Middle frontal gyrus (tissue), 1 donor: ENCODE measurements at regions not wholly inside any gene's neighbourhood (a gene's known extent, or its start where the extent isn't known, plus 50 kb on each side); places are given as distances from the start of the nearest gene placed in this dataset.

ENCODE experiments used
- DNase-seq: peaks from one replicate; pipeline ENCODE4 v3.0.0-alpha.2; 2015; ENCODE audit warnings: low spot score; ENCODE audit errors: extremely low spot score

DNA sequence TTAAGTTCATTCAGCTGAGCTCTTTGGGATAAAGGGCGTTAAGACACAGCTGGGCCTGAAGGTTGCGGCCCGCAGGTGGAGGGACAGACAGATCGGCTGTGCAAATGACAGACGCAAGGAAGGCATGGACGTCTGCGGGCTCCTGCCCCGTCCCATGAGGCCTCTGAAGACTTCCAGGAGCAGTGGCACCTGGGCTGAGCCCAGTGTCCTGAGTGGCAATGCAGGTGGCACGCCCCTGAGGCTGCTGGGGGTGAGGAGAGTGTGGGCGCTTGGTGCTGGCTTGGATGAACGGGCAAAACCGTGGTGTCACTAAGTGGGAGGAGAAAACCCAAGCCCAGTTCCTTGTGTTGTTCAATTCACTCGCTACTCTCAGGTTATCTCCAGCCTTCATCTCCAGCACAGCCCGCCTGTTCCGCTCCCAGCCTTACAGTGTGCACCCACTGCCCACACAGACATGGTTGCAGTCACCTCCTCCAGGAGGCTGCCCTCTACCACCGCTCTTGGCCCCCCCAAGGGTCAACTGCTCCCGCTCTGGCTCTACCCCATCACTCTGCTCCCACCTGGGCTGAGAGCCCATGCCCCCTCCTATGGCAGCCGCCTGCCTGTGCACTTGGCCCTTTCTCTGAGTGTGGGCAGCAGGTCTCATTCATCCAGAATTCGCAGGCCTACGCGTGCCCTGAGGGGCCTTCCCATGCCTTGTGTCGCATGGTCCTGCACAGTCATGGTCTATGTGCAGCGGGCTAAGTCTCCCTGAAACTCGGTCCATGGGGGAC is 50.3 kb downstream of the PTGR3 start:
- DNase-seq = no peak

DNA sequence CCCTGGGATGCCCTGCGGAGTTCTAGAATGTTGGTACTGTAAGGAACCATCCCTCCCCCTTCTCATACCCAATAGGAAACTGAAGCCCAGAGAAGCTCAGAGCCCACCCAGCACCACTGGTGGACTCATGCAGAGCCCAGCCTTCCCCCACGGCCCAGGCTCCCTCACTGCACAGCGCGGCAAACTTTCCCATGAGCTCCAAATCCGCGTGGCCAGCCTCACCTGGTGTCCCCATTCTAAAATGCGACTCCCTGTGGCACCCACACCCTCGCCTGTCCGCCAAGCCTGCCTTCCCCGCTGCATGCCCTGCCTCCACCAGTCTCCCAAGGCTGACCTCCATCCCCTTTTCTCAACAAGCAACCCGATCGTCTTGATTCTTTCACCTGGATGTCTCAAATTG is 51.1 kb downstream of the PTGR3 start:
- no peak for DNase-seq

DNA sequence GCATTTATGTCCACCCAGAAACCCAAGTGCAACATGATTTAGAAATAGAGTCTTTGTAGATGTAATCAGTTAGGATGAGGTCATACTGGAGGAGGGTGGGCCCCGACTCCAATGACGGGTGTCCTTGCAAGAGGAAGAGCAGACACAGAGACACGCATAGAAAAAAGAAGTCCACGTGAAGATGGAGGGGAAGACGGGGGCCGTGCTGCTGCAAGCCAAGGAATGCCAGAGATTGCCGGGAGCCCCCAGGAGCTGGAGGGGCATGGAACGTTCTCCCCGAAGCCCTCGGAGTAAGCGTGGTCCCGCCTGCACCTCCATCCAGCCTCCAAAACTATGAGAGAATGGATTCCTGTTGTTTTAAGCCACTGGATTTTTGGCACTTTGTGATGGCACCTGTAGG is 51.6 kb downstream of the PTGR3 start:
- no peak for DNase-seq

DNA sequence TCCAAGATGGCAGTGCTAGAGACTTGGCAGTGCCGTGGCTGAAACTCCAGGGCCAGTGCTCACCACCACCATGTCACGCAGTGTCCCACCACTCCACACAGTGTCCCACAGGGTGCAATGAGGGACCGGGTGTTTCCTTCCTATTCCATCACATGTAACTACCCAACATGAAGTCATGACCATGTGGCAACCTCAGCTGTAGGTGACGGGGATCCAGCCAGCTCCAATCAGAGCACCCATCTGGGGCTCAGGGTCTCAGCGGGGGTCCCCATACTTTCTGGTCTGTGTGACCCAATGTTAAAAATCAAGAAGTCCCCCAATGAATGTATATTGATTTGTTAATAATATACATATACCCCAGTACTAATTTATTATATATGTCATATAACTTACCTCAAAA is 52.1 kb downstream of the PTGR3 start:
- no peak for DNase-seq

DNA sequence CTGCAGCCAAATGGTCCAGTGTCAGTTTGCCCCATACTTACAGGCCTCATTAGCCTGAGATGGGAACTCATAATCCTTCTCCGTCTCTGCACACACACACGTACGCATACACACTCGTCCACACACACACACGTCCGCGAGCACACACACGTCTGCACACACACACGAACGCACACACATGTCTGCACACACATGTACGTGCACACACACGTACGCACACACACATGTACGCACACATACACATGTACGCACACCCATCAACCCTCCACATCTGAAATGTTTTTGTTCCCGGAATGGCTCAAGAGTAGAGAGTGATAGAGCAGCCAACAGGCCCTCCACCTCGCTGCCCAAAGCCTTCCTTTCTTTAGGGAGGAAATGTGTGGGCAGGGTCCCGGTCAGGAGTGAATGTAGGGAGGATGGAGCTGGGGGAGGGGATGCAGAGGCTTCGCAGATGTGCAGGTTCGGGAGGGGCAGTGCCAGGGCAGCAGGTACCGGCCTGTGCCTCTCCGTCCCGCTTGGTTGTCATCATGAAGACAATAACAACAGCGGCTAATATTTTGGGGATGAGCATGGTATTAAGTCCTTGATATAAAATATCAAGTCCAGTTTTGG is 52.7 kb downstream of the PTGR3 start:
- no peak for DNase-seq

DNA sequence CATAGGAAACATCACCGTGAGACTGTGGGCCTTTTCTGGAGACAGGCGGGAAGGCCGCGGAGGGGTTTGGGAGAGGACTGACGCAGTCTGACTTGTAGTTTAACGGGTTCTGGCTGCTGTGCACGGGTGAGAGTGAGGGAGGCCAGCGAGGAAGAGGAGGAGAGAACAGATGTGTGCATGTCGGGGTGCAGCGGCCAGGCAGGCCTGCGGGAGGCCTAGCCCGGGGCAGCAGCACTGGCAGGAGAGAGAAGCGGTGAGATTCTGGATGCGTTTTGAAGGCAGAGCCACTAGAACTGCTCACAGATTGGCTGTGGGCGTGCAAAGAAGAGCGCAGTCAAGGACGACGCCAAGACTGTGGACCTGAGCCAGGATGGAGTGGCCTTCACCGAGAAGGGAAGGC is 53.9 kb downstream of the PTGR3 start:
- DNase-seq = no peak

DNA sequence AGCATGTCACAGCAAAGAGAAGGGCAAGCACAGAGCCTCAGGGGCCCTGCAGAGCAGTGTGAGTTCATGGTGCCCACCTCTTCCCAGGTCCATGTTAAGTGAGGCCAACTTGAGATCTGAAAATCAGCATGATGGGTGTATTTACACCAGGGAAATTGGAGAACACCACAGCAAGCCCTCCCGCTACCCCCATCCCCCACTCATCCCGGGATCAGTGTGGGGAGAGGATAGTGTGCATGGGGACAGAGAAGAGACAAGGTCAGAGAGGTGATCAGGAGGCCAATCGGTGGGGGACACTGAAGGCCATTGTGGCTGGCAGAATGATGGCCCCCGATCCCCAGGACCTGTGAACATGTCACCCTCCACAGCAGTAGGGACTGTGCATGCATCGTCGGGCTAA is 54.7 kb downstream of the PTGR3 start:
- DNase-seq = no peak

DNA sequence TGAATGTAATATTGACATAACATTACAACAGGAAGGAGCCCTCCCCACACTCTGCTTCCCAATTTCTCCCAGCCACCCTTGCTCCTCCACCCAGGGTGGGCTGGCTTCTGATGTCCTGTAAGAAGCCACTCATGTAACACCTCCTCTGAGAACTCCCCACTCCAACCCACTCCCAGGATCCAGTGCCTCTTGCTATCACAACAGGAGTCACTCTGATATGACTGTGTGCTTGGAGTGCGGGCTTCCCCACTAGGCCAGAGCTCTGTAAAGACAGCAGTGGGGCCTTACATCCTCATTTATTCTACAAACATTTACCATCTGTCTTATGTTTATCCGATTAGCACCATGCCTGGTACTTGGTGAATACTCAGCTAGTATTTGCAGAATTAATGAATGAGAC is 65.1 kb downstream of the PTGR3 start:
- DNase-seq = no peak

DNA sequence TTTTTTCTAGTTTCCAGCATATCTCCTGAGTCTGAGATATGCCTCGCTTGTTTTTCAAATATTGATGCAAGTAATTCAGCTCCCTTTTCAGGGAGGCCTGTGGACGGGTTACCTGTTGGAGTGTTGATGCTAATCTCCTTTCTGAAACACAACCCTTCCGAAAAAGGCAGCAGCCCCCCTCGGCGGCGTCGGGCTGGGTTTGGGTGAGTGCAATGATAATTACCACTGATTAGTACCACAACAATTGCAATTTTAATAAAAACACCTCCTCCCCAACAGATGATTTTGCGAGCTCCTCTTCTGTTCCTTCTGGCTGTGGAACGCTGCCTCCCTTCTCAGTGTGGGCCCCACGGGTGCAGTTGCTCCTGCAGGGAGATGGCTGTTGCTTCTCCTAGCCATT is 66.3 kb downstream of the PTGR3 start:
- DNase-seq = no peak

DNA sequence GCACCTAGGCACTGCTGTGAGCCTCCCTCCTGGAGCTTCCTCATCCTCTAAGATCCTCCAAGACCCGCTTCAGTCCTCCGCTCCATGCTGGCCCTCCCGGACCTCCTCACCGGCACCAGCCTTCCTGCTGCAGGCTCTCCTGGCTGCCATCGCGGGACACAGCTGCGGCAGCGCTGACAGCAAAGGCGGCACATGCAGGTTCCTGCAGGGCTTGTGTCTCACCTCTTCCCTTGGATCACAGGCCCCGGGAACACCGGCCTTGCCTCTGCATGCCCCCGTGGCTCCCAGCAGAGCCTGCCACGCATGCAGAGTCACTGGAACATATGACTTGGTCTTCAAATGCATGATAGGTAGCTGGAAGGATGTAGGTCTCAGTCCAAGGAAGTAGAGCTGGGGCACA is 67.2 kb downstream of the PTGR3 start:
- no peak for DNase-seq

DNA sequence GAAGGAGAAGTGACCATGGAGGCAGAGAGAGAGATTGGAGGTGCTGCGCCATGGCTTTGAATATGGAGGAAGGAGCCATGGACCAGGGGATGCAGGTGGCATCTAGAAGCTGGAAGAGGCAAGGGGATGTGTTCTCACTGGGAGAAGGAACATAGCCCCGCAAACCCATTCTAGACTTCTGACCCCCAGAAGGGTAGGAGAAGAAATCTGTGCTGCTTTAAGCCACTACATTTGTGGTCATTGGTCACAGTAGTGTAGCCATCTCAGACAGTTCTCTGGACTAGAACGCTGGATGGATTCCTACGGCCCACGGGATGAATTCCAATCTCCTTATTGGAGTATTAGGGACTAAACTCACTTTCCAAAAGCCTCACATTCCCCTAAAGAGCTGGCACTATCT is 67.8 kb downstream of the PTGR3 start:
- DNase-seq = no peak

DNA sequence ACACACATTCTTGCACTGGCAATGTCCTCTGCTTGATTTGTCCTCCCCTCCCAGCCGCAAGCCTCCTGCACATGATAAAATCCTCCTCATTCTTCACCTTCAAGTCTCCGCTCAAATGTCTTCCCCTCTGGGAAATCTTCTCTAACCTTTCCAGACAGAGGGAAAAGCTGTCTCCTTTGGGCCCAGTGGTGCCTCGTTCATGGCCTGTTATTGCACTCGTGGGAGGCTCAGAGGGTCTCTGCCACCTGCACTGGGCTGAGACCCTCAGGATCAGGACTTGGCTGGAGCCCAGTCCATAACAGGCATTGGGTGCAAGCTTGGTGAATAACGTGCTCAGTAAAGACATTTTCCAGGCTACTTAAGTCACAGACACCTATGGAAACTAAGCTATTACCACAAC is 68.6 kb downstream of the PTGR3 start:
- no peak for DNase-seq

DNA sequence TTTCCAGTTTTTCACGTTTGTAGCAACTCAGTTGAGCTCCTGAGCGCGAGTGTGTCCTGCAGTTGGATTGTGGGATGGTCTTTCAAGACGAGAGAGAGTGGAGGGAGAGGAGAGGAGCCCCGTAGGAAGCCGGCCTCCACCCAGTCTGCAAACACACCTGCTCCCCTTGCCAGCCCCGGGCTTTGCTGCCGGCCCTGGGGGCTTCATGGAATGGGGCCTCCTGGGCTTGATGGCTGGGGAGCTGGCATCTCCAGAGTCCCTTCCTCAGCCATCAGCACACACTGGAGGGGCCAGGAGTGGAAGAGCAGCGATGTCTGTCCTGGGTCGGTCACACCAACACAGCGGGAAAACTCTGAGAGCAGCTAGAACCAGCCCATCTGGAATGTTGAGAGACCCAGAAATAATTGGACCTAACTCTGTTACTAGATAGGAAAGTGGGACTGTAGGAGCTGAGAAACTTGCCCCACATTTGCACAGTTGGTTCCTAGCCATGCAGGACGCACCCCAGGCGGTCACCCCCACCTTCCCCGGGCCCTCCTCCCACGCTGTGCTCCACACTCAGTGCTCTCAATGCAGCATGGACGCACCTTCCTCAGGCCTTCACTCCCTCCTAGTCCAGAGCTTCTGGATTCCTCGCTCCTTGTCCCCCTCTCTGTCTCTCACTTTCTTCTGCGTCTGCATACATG is 69.6 kb downstream of the PTGR3 start:
- DNase-seq = no peak

DNA sequence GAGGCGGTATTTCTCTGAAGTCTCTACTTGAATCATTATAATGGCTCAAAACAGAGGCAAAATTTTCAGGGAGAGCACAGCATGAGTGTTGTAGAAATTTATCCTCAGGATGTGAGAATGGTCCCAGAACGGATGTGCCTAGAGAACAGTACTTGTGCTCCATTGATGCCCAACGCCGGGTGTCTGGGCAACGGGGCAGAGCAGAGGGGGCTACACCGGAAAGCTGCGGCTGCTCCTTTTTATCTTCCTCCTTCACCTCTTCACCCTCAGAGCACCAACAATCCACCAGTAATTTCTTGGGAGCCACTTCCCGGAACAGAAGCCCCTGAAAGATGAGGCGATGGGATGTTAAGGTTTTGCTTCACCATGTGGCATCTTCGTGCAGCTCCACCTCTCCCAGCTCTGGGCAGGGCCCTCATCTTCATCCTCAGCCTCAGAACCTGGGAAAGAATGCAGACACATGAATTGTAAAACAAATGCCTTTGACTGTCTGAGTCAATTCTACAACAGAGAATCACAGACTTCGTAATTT is 71.5 kb downstream of the PTGR3 start:
- DNase-seq = no peak

DNA sequence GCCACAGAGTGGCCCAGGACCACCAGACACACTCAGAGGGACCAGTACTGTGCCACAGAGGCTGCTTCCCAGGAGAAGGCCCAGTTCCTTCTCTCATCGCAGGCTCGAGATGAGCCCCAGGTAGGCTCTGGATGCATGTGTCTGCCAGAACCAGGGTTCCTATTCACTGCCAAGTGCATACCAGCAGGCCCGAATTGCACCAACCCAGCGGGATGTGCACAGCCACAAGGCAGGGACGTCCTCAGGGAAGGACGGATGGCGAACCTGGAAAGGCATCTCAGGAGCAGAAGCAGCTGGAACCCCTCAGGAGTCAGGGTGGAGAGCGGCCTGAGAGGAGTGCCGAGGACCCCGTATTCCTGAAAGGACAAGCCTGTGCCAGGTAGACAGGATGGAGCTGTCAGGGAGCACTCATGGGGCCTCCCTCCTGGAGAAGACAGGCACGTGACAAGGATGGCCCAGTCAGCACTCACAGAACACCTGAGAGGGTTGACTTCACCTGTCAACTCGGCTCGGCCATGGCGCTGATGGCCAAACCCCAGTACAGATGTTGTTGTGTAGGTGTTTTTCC is 73.7 kb downstream of the PTGR3 start:
- DNase-seq = no peak

DNA sequence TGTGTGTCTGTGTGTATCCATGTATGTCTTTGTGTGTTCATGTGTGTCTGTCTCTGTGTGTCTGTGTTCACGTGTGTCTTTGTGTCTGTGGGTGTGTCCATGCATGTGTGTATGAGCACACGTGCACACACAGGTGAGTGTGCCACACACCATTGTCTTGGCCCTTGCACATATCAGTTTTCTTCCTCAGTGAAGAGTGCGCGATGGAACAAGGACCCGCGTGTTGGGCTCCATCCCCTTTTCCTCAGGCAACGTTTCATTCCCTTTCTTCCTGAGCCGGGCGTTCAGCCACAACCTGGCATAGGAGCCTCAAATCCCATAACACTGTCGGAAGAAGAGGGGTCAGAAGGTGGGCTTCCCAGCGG is 74.3 kb downstream of the PTGR3 start:
- no peak for DNase-seq

DNA sequence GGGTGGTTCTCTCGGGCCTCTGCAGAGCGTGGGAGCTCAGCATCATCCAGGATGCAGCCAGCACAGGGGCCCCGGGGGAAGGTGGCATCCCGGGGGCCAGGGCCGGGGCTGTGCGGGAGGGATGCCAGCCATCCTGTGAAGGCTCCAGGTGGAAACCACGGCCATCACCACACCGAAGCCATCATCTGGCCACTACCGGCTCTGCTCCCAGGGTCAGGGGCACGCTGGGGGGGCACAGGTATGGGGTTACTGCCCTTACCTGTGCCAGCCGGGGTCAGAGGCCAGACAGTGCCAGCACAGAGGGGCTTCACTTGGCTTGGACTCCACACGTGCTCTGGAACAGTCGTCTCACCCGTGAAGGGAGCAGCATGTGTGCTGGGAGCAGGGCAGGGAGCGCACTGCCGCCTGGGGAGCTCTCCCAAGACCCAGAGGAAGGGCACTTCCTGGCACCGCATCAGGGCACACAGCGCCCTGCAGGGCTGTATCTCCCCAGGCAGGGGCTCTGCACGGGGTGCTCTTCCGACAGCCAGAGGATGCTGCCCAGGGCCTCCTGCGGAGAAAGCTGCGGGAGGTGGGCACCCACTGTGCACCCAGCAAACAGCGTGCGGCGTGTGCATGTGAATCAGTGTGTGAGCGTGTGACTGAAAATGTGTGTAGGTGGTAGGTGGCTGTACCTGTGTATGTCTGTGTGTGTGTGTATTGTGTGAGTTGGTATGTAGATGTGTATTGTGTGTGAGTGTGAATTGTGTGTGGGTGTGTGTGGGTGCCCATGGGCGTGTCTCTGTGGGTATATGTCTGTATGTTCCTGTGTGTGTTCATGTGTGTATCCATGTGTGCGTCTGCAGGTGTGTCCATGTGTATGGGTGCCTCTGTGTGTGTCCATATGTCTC is 75.0 kb downstream of the PTGR3 start:
- no peak for DNase-seq

DNA sequence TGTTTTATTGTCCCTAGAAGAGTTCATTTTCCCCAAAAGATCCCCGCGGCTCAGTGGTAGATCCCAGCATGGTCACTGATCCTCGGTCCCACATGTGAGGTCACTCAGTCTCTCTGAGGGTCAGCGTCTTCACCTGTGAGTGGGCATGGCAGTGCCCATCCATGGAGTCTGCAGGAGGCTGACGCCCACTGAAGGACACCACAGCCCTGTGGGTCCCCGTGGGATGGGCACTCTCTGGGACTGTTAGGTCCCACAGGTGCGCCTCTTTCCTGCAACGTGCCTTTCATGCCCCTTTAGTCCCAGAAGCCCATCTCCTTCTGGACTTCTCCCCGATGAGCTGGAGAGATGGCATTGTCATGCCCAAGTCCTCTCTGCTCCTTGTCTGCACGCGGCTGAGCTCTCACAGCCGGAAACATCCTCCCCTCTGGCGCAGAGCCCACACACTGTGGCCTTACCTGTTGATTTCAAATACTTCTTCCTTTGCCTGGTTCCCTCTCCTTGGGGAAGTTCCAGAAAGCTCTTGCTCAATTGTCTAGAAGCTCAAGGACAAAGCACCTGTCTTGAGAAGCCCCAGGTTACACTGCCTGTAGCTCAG is 75.9 kb downstream of the PTGR3 start:
- no peak for DNase-seq

DNA sequence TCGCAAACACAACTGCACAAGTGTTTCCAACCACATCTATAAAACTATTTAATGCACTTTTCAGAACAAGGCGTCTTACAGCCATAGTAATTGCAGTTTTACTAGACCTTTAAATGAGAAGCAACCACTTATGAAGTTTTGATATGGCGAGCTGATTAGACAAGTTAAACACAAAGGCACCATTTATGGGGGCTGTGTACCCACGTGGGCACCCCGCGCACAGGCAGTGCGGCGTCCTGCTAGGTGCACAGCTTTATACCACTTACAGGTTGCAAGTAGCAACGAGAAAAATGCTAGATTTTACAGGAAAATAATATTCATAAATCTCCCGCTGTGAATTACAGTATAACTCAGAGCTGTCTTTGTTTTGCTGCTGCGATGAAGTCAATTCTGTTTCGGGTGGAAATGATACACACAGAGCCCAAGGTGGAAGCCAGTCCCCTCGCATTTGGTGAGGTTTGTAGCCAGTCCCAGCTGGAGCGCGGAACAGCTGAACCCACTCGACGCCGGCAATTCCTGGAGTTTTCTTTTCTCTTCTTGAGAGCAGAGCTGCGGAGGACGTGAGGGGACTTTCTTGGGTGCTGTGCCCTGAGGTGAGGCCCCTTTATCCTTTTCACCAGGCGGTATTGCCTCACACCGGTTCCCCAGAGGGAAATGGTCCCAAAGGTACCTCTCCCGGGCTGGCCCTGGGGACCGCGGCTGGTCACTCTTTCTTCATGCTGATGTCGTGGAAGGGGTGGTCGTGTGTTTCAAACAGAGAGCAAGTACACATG is 76.7 kb downstream of the PTGR3 start:
- no peak for DNase-seq

DNA sequence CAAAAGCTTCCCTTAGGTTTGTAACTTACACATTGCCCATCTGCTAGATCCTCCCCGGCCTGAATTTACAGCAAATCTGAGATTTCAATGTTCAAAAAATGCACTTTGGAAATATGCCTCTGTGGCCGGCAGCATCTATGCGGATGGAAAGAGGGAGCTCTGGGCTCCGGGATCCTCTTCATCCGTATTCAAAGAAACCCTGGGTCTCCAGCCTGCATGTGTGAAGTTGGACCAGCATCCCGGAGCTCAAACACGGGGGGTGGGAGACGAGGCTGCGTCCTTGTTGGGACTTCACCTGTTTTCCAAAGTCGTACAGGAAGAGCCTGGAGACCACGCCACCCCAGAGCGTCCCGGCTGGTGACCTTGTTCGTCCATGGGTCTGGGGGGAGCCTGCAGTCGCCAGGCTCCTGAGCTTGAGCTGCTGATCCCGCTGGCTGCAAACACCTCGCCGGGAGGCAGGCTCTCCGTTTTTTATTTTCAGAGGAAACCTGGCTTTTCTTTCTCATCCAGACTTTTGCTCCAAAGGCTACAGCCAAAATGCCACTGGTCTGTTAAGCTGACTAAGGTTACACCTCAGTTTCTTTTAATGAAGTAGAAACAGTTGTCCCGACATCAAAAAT is 77.4 kb downstream of the PTGR3 start:
- DNase-seq = no peak
